HG03432 (cell line): ENCODE measurements at regions not wholly inside any gene's neighbourhood (a gene's known extent, or its start where the extent isn't known, plus 50 kb on each side); places are given as distances from the start of the nearest gene placed in this dataset.

Experiments used
- ATAC-seq: cut with Tn5 transposase; IDR thresholded peaks from one replicate; pipeline ENCODE4 v1.9.1; 2021; ENCODE audit warnings: mild to moderate bottlenecking, moderate library complexity; ENCODE audit not compliant: unreplicated experiment

- no peak for ATAC-seq
Measured at GRCh38 chr15:81544385-81544784, 170.4 kb upstream of the TMC3 start.

- no peak for ATAC-seq
Measured at GRCh38 chr15:81540909-81541308, 166.9 kb upstream of the TMC3 start.

DNA sequence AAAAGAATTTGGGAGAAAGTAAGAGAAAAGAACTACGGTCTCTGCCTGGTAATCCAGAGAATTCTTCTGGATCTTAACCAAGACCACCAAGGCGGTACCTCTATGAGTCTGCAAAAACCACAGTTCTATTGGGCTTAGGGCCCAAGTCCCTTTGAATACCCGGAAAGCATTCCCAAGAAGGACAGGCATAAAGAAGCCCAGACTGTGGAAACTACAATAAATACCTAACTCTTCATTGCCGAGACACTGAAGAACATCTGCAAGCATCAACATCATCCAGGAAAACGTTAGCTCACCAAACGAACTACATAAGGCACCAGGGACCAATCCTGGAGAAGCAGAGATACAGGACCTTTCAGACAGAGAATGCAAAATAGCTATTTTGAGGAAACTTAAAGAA lies 162.3 kb upstream of the TMC3 start:
- ATAC-seq, result no peak

DNA sequence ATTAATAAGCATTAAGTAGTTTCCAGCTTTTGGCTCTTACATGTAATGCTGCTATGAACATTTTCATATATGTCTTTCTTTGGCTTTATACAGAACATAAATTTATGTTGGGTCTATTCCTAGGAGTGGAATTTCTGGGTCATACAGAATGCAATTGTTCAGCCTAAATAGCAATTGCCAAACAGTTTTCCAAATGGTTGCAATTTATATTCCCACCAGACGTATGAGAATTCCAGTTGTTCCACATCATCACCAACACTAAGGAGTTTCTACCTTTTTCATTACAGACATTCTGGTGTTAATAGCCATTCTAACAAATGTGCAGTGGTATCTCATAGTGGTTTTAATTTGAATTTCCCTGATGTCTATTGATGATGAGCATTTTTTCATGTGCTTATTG lies 160.1 kb upstream of the TMC3 start:
- ATAC-seq, result no peak

DNA sequence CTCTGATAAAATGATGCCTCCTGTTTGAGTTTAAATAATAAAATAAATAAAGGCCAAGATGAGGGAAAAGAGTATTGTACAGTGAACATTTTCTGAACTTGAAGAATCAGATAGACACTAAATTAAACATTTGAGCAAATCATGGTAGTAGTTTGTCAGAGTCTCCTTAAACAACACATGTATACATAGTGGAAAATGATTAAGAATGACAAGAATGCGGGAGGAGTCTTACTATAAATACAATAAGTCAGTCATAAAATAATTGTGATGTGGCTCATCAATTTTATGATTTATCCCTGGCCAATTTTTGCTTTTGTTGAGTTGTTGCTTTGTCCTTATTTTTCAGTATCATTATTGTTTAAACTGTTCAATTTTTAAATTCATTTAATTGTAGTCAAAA lies 158.0 kb upstream of the TMC3 start:
- no peak for ATAC-seq

DNA sequence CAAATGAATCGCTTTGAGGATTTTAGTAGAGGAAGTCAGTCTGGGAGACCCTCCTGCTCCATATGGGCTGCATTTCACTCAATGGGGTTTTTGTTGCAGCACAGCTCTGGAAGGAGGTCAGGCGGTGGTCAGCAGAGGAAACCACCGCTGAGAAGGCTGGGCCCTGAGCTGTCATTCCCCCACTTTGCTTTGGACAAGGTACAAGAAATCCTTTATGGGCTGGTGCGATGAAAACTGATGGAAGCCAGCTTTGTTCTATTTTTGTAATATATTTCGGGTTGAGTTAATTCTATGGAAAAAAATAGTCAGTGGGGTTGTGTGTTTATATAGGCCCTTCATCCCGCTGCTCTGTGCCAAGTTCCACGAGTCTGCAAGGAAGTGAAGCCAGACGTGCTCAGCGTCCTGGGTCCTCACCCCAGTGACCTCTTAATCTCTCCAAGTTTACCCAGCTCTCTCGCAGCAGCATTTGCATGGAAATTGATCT lies 157.1 kb upstream of the TMC3 start:
- ATAC-seq, result no peak

- no peak for ATAC-seq
Measured at GRCh38 chr15:81530271-81530691, 156.3 kb upstream of the TMC3 start.

- no peak for ATAC-seq
Measured at GRCh38 chr15:81529481-81529880, 155.5 kb upstream of the TMC3 start.

DNA sequence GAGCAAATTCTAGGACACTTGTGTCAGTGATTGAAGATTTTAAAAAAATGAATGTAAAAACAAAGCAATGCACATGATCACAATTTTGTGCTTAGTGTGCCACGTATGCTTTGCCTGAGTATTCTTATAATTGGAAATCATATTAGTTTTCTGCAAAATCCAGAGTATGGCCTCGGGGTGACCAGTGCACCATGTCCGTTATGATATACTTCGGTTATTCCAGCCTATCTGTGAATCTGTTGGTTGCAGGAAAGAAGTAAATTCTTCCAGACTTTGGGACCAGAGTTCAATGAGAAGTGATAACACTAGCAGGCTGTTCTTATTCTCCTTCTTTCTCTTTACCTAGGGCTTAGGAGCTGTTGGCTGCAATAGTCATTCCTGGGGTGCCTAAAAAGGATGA lies 152.0 kb upstream of the TMC3 start:
- no peak for ATAC-seq

- no peak for ATAC-seq
Measured at GRCh38 chr15:81524496-81524895, 150.5 kb upstream of the TMC3 start.

DNA sequence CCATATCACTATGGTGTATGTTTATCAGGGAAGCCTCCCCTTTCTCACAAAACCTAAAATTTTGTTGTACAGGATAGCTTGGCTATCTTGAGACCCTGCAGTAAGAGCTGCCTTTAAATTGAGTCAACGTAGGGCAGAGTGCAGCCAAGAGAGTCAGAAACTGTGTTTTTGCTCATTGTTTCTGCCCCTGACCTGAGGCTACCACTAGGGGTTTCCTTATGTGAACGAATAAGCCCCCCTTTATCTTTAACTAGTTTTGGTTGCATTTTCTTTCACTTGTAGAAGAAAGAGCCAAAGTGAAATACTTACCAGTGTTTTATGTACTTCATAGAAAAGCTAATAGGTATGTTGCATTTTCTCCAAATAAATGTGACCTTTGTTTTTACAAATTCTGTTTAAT lies 149.9 kb upstream of the TMC3 start:
- no peak for ATAC-seq

DNA sequence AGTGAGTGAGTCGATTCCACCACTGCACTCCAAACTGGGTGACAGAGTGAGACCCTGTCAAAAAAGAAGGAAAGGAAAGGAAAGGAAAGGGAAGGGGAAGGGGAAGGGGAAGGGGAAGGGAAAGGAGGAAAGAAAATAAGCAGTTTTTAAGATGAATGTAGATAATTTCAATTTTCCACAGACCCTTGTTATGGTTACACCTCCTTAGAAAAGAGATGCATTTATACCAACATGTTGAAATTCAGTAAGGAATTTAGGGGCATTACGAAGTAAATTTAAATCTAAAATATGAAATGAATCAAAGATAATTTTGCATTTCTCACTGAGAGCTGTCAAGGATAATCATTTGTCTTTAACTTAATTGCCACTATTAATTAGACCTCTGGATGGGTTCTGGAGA lies 146.5 kb upstream of the TMC3 start:
- ATAC-seq, result no peak

- ATAC-seq, result no peak
Measured at GRCh38 chr15:81516461-81516860, 142.4 kb upstream of the TMC3 start.

- ATAC-seq, result no peak
Measured at GRCh38 chr15:81516012-81516411, 142.0 kb upstream of the TMC3 start.

GRCh38 chr15:81514725-81515124 lies 140.7 kb upstream of the TMC3 start:
- ATAC-seq, result no peak

- ATAC-seq, result no peak
Measured at GRCh38 chr15:81511138-81511537, 137.1 kb upstream of the TMC3 start.

DNA sequence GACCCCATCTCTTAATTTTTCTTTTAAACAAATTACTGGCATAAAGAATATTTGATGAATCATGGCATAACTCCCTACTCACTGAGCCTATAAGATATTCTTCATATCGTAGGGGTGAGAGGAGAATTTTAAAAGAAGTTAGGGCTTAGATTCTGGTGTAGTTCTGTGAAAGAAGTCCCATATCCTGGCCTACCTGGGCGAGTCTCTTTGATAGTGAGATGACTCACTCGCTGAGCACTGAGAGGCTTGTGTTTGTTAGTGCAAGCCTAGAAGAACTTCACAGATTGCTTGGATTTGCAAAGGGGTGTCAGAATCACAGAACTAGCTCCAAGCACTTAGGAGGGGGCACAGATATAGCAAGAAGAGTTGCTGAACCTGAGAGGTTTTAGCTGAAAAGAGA lies 133.8 kb upstream of the TMC3 start:
- ATAC-seq, result no peak

GRCh38 chr15:81506936-81507335 lies 132.9 kb upstream of the TMC3 start:
- no peak for ATAC-seq

- ATAC-seq, result no peak
Measured at GRCh38 chr15:81506071-81506470, 132.1 kb upstream of the TMC3 start.

- ATAC-seq, result no peak
Measured at GRCh38 chr15:81504170-81504905, 130.3 kb upstream of the TMC3 start.

DNA sequence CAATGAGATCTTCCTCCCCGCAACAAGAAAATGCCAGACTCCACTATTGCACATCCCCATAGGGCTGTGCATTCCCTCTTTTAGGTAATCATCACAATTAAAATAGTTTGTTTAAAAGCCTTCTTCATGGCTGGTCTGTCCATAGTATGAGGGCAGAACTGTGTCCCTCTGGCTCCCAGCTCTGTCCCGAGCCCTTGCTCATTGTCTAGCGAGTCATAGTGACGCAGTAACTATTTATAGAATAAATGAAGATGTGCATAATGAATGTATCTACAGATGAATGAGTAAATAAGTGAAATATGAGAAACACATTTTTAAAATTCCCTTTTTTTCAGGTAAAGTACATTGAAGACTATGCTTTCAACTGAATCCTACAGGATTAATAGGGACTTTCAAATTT lies 128.4 kb upstream of the TMC3 start:
- no peak for ATAC-seq

- no peak for ATAC-seq
Measured at GRCh38 chr15:81500081-81500480, 126.1 kb upstream of the TMC3 start.

DNA sequence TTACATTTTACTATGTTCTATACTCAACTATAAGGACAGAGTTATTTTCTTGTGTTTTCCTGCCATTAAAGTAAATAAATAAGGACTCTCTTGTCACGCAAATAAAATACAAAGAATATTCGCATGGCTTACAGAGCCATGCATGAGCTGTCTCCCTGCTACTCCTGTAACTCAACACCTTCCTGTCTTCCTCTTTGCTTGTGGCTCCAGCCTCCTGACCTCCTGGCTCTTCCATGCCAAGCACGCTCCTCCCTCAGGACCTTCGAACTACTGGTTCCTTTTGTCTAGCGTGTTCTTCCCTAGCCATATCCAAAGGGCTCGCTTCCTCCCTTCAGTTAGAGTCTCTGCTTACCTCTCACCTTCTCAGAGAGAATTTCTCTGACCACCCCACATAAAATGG lies 124.3 kb upstream of the TMC3 start:
- no peak for ATAC-seq
